ENCODE measurements at regions not wholly inside any gene's neighbourhood (a gene's known extent, or its start where the extent isn't known, plus 50 kb on each side); places are given as distances from the start of the nearest gene placed in this dataset.

DNA sequence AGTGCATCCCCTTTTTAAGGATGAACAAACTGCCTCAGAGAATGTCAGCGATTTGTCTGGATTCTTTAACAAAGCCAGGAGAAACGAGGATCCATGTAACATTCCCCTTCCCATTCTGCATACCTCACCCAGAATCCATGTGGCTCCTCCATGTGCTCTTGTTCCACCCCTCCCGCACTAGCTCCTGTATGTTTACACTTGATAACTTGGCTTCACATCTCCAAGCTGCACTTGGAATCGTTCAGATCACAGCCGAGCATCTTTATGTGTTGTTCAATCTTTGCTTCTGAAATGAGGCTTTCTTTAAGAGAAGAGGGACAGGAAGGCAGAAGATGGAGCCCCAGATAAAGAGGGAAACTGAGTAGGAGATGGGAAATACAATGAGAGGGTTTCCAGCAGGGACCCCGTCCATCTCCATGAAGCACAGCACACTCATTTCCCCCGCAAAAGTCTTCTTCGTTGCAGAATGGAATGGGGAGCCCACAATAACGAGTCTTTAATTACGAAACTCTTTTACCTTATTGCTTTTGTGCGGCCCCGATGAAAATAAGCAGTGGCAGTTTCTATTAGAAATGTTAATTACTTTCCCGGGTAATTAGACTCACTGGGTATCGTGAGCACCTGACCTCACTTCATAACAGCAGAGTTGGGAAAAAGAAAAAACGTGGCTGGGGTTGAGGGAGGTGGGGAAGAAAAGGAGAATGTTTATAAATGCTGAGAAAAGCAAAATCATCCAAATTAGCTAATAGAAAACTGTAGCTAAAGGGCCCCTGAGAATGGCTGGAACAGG lies 96.8 kb upstream of the ISX start:
- TF ChIP-seq, protein P1, sequence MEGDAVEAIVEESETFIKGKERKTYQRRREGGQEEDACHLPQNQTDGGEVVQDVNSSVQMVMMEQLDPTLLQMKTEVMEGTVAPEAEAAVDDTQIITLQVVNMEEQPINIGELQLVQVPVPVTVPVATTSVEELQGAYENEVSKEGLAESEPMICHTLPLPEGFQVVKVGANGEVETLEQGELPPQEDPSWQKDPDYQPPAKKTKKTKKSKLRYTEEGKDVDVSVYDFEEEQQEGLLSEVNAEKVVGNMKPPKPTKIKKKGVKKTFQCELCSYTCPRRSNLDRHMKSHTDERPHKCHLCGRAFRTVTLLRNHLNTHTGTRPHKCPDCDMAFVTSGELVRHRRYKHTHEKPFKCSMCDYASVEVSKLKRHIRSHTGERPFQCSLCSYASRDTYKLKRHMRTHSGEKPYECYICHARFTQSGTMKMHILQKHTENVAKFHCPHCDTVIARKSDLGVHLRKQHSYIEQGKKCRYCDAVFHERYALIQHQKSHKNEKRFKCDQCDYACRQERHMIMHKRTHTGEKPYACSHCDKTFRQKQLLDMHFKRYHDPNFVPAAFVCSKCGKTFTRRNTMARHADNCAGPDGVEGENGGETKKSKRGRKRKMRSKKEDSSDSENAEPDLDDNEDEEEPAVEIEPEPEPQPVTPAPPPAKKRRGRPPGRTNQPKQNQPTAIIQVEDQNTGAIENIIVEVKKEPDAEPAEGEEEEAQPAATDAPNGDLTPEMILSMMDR (IDR thresholded peaks at IDR 0.05; ENCODE audit: insufficient read depth, low read depth, low read length): no peak
- POLR2A ChIA-PET: no interaction called here
- no peak overlapping the region for H3K4me3 ChIP-seq (ENCODE audit: low read depth, low read length)
- DNase-seq (ENCODE audit: low read depth): no peak
- no peaks in the 10 kb centered on the region for H3K27me3 ChIP-seq (ENCODE audit: control insufficient read depth, insufficient read depth, low read length)
- H3K36me3 ChIP-seq (ENCODE audit: control insufficient read depth, insufficient read depth, low read length): no peaks in the 10 kb centered on the region
- CTCF ChIA-PET: no interaction called here

DNA sequence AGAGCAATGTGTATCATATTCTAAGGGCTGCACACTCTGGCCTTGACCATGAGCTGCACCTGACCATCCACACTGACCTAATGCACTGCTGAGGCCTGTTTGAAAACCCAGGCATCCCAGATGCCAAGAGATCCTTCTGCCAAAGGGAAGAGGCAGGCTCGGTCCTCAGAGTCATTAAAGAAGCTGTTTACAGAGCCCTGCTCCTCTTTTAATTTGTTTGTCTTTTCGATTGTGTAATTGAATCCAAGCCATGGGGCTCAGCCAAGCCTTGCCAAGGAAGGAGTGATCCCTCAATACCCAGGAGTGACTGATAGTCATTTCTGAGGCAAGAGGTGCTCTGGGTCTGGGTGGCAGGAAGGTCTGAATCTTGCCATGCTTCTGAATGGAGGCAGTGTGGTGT lies 94.5 kb upstream of the ISX start:
- CTCF ChIA-PET: no interaction called here
- TF ChIP-seq, protein P1 (IDR thresholded peaks at IDR 0.05; ENCODE audit: insufficient read depth, low read depth, low read length): no peak
- POLR2A ChIA-PET: no interaction called here
- Histone ChIP-seq H3K27me3 (ENCODE audit: control insufficient read depth, insufficient read depth, low read length) (no peaks in the 10 kb centered on the region), H3K36me3 (ENCODE audit: control insufficient read depth, insufficient read depth, low read length) (no peaks in the 10 kb centered on the region), H3K4me3 (ENCODE audit: low read depth, low read length) (no peak overlapping the region)
- DNase-seq (ENCODE audit: low read depth): no peak

DNA sequence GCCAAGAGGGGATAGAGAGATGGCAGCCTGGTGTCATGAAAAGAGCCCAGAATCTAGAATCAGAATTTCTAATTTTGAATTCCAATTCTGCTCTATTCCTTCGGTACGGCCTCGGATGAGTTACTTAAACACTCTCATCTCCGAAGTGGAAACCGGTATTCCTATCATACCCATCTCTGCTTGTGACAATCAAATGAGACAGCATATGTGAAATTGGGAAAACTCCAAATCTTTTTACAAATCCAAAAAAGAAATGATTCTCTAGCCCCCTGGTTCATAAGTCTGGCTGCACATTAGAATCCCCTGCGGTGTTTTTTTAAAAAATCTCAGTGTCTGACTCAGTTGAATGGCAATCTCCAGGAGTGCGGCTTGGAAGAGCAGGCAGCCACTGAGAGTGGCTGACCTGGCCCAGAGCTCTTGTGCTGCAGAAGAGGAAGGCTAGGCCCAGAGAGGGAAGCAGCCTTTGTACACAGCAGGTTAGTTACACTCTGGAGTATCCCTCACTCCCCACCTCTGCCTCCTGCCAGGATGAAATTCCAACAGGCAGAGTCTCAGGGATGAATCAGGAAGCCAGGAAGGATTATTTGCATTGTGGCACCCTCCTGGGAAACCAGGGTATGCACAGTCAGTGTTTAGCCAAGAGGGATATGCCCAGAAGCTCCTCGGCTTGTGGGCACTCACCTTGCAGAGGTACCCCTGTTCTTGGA lies 93.6 kb upstream of the ISX start:
- POLR2A ChIA-PET: no interaction called here
- TF ChIP-seq, protein P1 (IDR thresholded peaks at IDR 0.05; ENCODE audit: insufficient read depth, low read depth, low read length): no peak
- Histone ChIP-seq H3K27me3 (ENCODE audit: control insufficient read depth, insufficient read depth, low read length) (no peaks in the 10 kb centered on the region), H3K4me3 (ENCODE audit: low read depth, low read length) (no peak overlapping the region), H3K36me3 (ENCODE audit: control insufficient read depth, insufficient read depth, low read length) (no peaks in the 10 kb centered on the region)
- CTCF ChIA-PET: interaction anchor here (1.2 kb wide), 1 partner anchor 22 kb away, joined by 3 read pairs; no protein-coding TSS in a partner anchor
- DNase-seq (ENCODE audit: low read depth): no peak

DNA sequence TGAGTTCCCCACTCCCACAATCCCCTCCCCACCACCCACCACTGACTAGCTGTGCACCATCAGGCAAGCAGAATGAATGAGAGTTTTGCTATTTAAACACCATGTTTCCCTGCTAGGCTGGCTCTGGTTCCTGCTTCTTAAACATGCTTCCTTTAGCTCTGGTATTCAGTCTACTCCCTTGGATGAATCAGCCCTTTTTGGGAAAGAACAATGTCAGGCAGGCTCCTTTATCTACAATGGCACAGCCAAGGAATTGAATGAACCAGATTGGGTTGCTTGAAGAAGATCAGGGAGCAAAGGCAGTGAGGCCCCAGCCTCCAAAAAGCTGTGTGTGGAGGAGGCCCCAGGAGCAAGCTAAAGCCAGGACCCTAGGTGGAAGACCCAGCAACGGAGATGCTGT lies 92.9 kb upstream of the ISX start:
- Histone ChIP-seq H3K4me3 (ENCODE audit: low read depth, low read length) (no peak overlapping the region), H3K27me3 (ENCODE audit: control insufficient read depth, insufficient read depth, low read length) (no peaks in the 10 kb centered on the region), H3K36me3 (ENCODE audit: control insufficient read depth, insufficient read depth, low read length) (no peaks in the 10 kb centered on the region)
- ChIA-PET POLR2A (no interaction called here), CTCF (interaction anchor here (1.2 kb wide), 1 partner anchor 23 kb away, joined by 3 read pairs; no protein-coding TSS in a partner anchor)
- DNase-seq (ENCODE audit: low read depth): no peak
- TF ChIP-seq, protein P1 (IDR thresholded peaks at IDR 0.05; ENCODE audit: insufficient read depth, low read depth, low read length): no peak

DNA sequence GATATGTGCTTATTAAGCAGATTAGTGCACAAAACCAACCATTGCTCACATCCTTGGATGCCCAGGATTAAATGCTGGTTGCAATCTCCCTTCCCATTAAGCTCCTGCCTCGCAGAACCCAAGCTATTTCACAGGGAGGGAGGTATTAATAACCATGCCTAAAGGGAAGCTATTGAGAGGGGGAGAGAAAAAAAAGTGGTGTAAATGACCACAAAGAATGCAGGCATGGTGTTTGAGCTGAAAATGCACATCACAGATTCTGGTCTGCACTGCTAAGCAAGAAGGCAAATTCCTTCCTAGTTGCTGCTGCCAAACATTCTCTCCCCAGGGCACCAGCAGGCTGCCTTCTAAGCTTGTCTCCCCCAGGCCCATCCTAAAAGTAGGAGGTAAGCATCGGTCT lies 92.0 kb upstream of the ISX start:
- no peak overlapping the region for H3K4me3 ChIP-seq (ENCODE audit: low read depth, low read length)
- ChIA-PET POLR2A (interaction anchor here (0.7 kb wide), 1 partner anchor 1441 kb away, joined by 3 read pairs; no protein-coding TSS in a partner anchor), CTCF (interaction anchor here (2.5 kb wide), 1 partner anchor 15 kb away, joined by 5 read pairs; no protein-coding TSS in a partner anchor)
- DNase-seq (ENCODE audit: low read depth): no peak
- H3K27me3 ChIP-seq (ENCODE audit: control insufficient read depth, insufficient read depth, low read length): no peaks in the 10 kb centered on the region
- TF ChIP-seq, protein P1 (IDR thresholded peaks at IDR 0.05; ENCODE audit: insufficient read depth, low read depth, low read length): no peak
- no peaks in the 10 kb centered on the region for H3K36me3 ChIP-seq (ENCODE audit: control insufficient read depth, insufficient read depth, low read length)
